Trophoblast cell (in vitro differentiated cells and primary cell): ENCODE measurements at regions not wholly inside any gene's neighbourhood (a gene's known extent, or its start where the extent isn't known, plus 50 kb on each side); places are given as distances from the start of the nearest gene placed in this dataset.

Experiments used
- DNase-seq, 2 donors: peaks; one replicate each; pipeline ENCODE4 v3.0.0-alpha.2; 2016
- H2AFZ ChIP-seq: 2 replicates; pipeline ENCODE4 v1.6.1; 2013; ENCODE audit warnings: low read length, moderate library complexity, mild to moderate bottlenecking; ENCODE audit not compliant: insufficient read depth, poor library complexity
- H2AK5ac ChIP-seq: 2 replicates; pipeline ENCODE4 v1.6.1; 2013; ENCODE audit warnings: mild to moderate bottlenecking, low read length
- H2BK120ac ChIP-seq: 2 replicates; pipeline ENCODE4 v1.6.1; 2013; ENCODE audit warnings: low read length, mild to moderate bottlenecking, moderate library complexity; ENCODE audit not compliant: insufficient read depth, poor library complexity
- H2BK12ac ChIP-seq: 2 replicates; pipeline ENCODE4 v1.6.1; 2013; ENCODE audit warnings: mild to moderate bottlenecking, low read length, moderate library complexity
- H2BK5ac ChIP-seq: 2 replicates; pipeline ENCODE4 v1.6.1; 2013; ENCODE audit warnings: low read length, low read depth, moderate library complexity, mild to moderate bottlenecking; ENCODE audit not compliant: poor library complexity
- H3K14ac ChIP-seq: 2 replicates; pipeline ENCODE4 v1.6.1; 2013; ENCODE audit warnings: mild to moderate bottlenecking, low read length
- H3K18ac ChIP-seq: 2 replicates; pipeline ENCODE4 v1.6.1; 2013; ENCODE audit warnings: mild to moderate bottlenecking, low read length
- H3K23ac ChIP-seq: 2 replicates; pipeline ENCODE4 v1.6.1; 2013; ENCODE audit warnings: low read length
- H3K27ac ChIP-seq: 2 replicates; pipeline ENCODE4 v1.5.1; 2013; ENCODE audit warnings: low read depth, mild to moderate bottlenecking, inconsistent platforms, low read length, moderate library complexity
- H3K27me3 ChIP-seq: 2 replicates; pipeline ENCODE4 v1.6.1; 2013; ENCODE audit warnings: inconsistent platforms, mild to moderate bottlenecking, low read length, moderate library complexity; ENCODE audit not compliant: insufficient read depth
- H3K36me3 ChIP-seq, 2 experiments: 1 replicate in 1 of 2; 2 replicates in 1 of 2; pipeline ENCODE4 v1.6.1; 2013; ENCODE audit warnings: low read length in 2 of 2, mild to moderate bottlenecking in 2 of 2, moderate library complexity in 1 of 2; ENCODE audit not compliant: insufficient read depth in 2 of 2, control insufficient read depth in 1 of 2
- H3K4ac ChIP-seq: 2 replicates; pipeline ENCODE4 v1.6.1; 2013; ENCODE audit warnings: low read depth, mild to moderate bottlenecking, low read length, moderate library complexity
- H3K4me1 ChIP-seq, 2 experiments: 1 replicate in 1 of 2; 2 replicates in 1 of 2; pipeline ENCODE4 v1.6.1; 2013; ENCODE audit warnings: low read length in 2 of 2, mild to moderate bottlenecking in 2 of 2, moderate library complexity in 1 of 2; ENCODE audit not compliant: insufficient read depth in 2 of 2, control insufficient read depth in 1 of 2
- H3K4me2 ChIP-seq: 2 replicates; pipeline ENCODE4 v1.6.1; 2013; ENCODE audit warnings: inconsistent platforms, mild to moderate bottlenecking, low read length, moderate library complexity
- H3K4me3 ChIP-seq: 2 replicates; pipeline ENCODE4 v1.5.1; 2013; ENCODE audit warnings: mild to moderate bottlenecking, low read depth, low read length, inconsistent platforms
- H3K79me1 ChIP-seq: one replicate; pipeline ENCODE4 v1.6.1; 2013; ENCODE audit warnings: low read length
- H3K79me2 ChIP-seq: 2 replicates; pipeline ENCODE4 v1.6.1; 2013; ENCODE audit warnings: low read length, mild to moderate bottlenecking; ENCODE audit not compliant: control insufficient read depth, insufficient read depth, poor library complexity
- H3K9ac ChIP-seq: 2 replicates; pipeline ENCODE4 v1.6.1; 2013; ENCODE audit warnings: mild to moderate bottlenecking, low read length
- H3K9me3 ChIP-seq: 2 replicates; pipeline ENCODE4 v1.6.1; 2013; ENCODE audit warnings: low read depth, mild to moderate bottlenecking, control low read depth, inconsistent platforms, low read length; ENCODE audit not compliant: insufficient read depth
- H4K12ac ChIP-seq: 2 replicates; pipeline ENCODE4 v1.6.1; 2013; ENCODE audit warnings: low read depth, mild to moderate bottlenecking, low read length, moderate library complexity
- H4K8ac ChIP-seq: 2 replicates; pipeline ENCODE4 v1.6.1; 2013; ENCODE audit warnings: low read depth, mild to moderate bottlenecking, low read length, moderate library complexity
- H4K91ac ChIP-seq: one replicate; pipeline ENCODE4 v1.6.1; 2013; ENCODE audit warnings: low read depth, mild to moderate bottlenecking, low read length, moderate library complexity
- WGBS: extraction: QIAGEN DNeasy Blood & Tissue Kit; methylation state at CpG from one replicate; pipeline ENCODE4 v1.1.7; 2013; ENCODE audit warnings: missing lambda C conversion rate; ENCODE audit not compliant: insufficient read length, insufficient coverage; ENCODE audit errors: extremely low coverage; 5-methylcytosine and 5-hydroxymethylcytosine counted together

- no peaks in the 10 kb centered on the region for H3K9me3 ChIP-seq
- no peak overlapping the region for H3K9ac ChIP-seq
- no peak overlapping the region for H3K18ac ChIP-seq
- DNase-seq: no peak
- H4K8ac ChIP-seq: no peak overlapping the region
- no peaks in the 10 kb centered on the region for H3K36me3 ChIP-seq
- no peak overlapping the region for H3K14ac ChIP-seq
- H3K79me2 ChIP-seq: no peaks in the 10 kb centered on the region
- no peak overlapping the region for H4K91ac ChIP-seq
- H3K27ac ChIP-seq: no peak overlapping the region
- H4K12ac ChIP-seq: no peak overlapping the region
- no peak overlapping the region for H2BK120ac ChIP-seq
- no CpG with 5 or more reads among the region's 3 CpGs for WGBS
- no peak overlapping the region for H2AFZ ChIP-seq
- H3K23ac ChIP-seq: no peak overlapping the region
- no peaks in the 10 kb centered on the region for H3K27me3 ChIP-seq
- H2AK5ac ChIP-seq: no peak overlapping the region
- no peaks in the 10 kb centered on the region for H3K4me1 ChIP-seq
- H3K4me2 ChIP-seq: no peak overlapping the region
- H2BK12ac ChIP-seq: no peak overlapping the region
- H3K4me3 ChIP-seq: no peak overlapping the region
- no peaks in the 10 kb centered on the region for H3K79me1 ChIP-seq
- H3K4ac ChIP-seq: no peak overlapping the region
- H2BK5ac ChIP-seq: no peak overlapping the region
Observed at GRCh38 chr17:5672141-5672540, 87.8 kb upstream of the NLRP1 start.

DNA sequence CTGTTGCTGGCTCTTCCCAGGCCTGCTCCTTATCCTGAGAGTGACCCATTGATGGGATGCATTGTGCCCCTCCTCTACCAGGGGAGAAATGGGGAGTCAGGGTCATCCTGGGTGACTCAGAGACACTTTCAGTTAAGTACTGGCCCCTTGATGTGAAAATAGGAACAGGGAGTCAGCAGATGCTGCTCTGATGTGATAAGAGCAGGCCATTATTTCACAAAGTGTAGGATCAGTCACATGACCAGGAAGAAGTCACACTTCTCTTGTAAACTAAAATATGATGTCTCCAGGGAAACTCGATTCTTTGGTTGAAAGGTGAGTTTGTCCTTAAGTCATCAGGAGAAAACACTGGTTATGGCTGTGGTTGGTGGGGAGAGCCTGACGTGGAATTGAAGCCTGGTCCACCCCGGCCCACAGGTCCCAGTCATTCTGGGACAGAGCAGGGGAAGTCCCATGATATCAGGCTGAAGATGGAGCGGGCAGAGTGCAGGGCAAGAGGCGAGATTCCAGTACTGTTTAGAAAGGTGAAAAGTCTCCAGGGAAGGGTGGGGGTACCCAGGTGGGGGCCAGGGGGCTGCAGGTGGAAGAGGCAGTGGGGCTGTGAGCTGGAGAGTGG lies 88.6 kb upstream of the NLRP1 start:
- no peak overlapping the region for H4K12ac ChIP-seq
- no peak overlapping the region for H3K9ac ChIP-seq
- H3K23ac ChIP-seq: no peak overlapping the region
- no peak overlapping the region for H3K14ac ChIP-seq
- H3K4me2 ChIP-seq: no peak overlapping the region
- no peaks in the 10 kb centered on the region for H3K79me1 ChIP-seq
- H3K36me3 ChIP-seq: no peaks in the 10 kb centered on the region
- H3K79me2 ChIP-seq: no peaks in the 10 kb centered on the region
- H2BK12ac ChIP-seq: no peak overlapping the region
- H3K18ac ChIP-seq: no peak overlapping the region
- H2BK5ac ChIP-seq: no peak overlapping the region
- H3K27me3 ChIP-seq: no peaks in the 10 kb centered on the region
- H2AFZ ChIP-seq: no peak overlapping the region
- no CpG with 5 or more reads among the region's 5 CpGs for WGBS
- no peak overlapping the region for H2BK120ac ChIP-seq
- DNase-seq: no peak
- no peak overlapping the region for H3K4ac ChIP-seq
- no peaks in the 10 kb centered on the region for H3K9me3 ChIP-seq
- no peak overlapping the region for H4K8ac ChIP-seq
- no peak overlapping the region for H2AK5ac ChIP-seq
- H4K91ac ChIP-seq: no peak overlapping the region
- no peak overlapping the region for H3K27ac ChIP-seq
- H3K4me3 ChIP-seq: no peak overlapping the region
- no peaks in the 10 kb centered on the region for H3K4me1 ChIP-seq

GRCh38 chr17:5675625-5676421 lies 91.5 kb upstream of the NLRP1 start:
- no peak overlapping the region for H2AK5ac ChIP-seq
- no peak overlapping the region for H3K4ac ChIP-seq
- H2BK12ac ChIP-seq: no peak overlapping the region
- H3K14ac ChIP-seq: no peak overlapping the region
- H3K36me3 ChIP-seq: no peaks in the 10 kb centered on the region
- H3K4me2 ChIP-seq: no peak overlapping the region
- H3K23ac ChIP-seq: no peak overlapping the region
- no peak overlapping the region for H3K18ac ChIP-seq
- H2BK5ac ChIP-seq: no peak overlapping the region
- no peak overlapping the region for H4K12ac ChIP-seq
- H2BK120ac ChIP-seq: no peak overlapping the region
- H3K9ac ChIP-seq: no peak overlapping the region
- H4K8ac ChIP-seq: no peak overlapping the region
- no peaks in the 10 kb centered on the region for H3K9me3 ChIP-seq
- WGBS: no CpG with 5 or more reads among the region's 6 CpGs
- H3K4me3 ChIP-seq: no peak overlapping the region
- H3K79me1 ChIP-seq: no peaks in the 10 kb centered on the region
- DNase-seq: no peak
- H3K79me2 ChIP-seq: no peaks in the 10 kb centered on the region
- H3K4me1 ChIP-seq: peaks cover 0 to 1% of the 10 kb centered on the region in 2 experiments
- no peak overlapping the region for H2AFZ ChIP-seq
- no peak overlapping the region for H4K91ac ChIP-seq
- no peaks in the 10 kb centered on the region for H3K27me3 ChIP-seq
- H3K27ac ChIP-seq: no peak overlapping the region

- Histone ChIP-seq H4K91ac (no peak overlapping the region), H3K23ac (no peak overlapping the region)
- no CpG with 5 or more reads among the region's 1 CpG for WGBS
Observed at GRCh38 chr17:5677620-5678019, 93.3 kb upstream of the NLRP1 start.

More at GRCh38 chr17:5677620-5678019, 93.3 kb upstream of the NLRP1 start:
- H2AFZ ChIP-seq: no peak overlapping the region
- H4K12ac ChIP-seq: no peak overlapping the region
- no peak for DNase-seq
- no peak overlapping the region for H2BK120ac ChIP-seq
- H2AK5ac ChIP-seq: no peak overlapping the region
- H3K14ac ChIP-seq: no peak overlapping the region
- H3K36me3 ChIP-seq: no peaks in the 10 kb centered on the region
- H3K18ac ChIP-seq: no peak overlapping the region
- H3K79me2 ChIP-seq: no peaks in the 10 kb centered on the region
- no peak overlapping the region for H4K8ac ChIP-seq
- no peaks in the 10 kb centered on the region for H3K9me3 ChIP-seq
- no peak overlapping the region for H2BK5ac ChIP-seq
- no peaks in the 10 kb centered on the region for H3K79me1 ChIP-seq
- H3K4me3 ChIP-seq: no peak overlapping the region
- H3K27ac ChIP-seq: no peak overlapping the region
- H3K4ac ChIP-seq: no peak overlapping the region
- peaks cover 4 to 6% of the 10 kb centered on the region in 2 experiments for H3K4me1 ChIP-seq
- no peak overlapping the region for H3K4me2 ChIP-seq
- no peak overlapping the region for H2BK12ac ChIP-seq
- H3K27me3 ChIP-seq: no peaks in the 10 kb centered on the region
- no peak overlapping the region for H3K9ac ChIP-seq
